ENCODE measurements at regions not wholly inside any gene's neighbourhood (a gene's known extent, or its start where the extent isn't known, plus 50 kb on each side); places are given as distances from the start of the nearest gene placed in this dataset.

DNA sequence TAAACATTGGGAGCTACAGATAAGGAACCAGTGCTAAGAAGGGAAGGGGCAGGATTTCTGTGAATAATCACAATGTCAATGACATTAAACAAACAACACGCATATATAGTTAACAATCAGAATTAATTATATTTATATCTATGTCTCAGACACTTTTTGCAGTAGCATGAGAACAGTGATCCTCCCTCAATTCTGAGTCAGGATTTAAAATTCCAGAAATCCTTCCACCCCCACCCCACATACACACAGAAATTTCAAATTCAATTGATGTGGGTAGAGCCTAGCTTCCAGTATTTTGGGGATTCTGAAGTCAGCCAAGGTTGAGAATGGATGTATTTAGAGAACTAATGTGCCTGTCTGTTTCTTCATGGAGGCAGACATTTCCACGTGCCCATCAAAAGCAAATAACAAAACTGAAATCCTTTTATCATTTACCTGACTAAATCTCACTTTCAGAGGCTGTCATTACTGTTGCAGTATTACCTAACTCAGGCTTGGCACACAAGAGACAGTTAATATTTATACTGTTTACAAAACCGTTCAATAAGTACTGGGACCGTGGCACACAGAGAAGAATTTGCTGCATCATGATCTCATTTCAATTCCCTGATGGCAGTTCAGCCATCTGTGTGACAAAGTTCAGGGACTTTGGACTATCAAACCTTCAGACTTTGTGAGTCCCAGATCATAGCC is 116.6 kb upstream of the PALS2 start:
- peaks cover 0 to 11% (median 0%) of the 10 kb centered on the region in 4 donors for H3K4me1 ChIP-seq
- H3K36me3 ChIP-seq: no peaks in the 10 kb centered on the region
- no peaks in the 10 kb centered on the region for H3K27me3 ChIP-seq
- H3K4me3 ChIP-seq: no peak overlapping the region
- H3K27ac ChIP-seq: peak overlapping the region in 1 of 4 donors; percentile 36
- no peaks in the 10 kb centered on the region for H3K9me3 ChIP-seq
- TF ChIP-seq, protein P1, sequence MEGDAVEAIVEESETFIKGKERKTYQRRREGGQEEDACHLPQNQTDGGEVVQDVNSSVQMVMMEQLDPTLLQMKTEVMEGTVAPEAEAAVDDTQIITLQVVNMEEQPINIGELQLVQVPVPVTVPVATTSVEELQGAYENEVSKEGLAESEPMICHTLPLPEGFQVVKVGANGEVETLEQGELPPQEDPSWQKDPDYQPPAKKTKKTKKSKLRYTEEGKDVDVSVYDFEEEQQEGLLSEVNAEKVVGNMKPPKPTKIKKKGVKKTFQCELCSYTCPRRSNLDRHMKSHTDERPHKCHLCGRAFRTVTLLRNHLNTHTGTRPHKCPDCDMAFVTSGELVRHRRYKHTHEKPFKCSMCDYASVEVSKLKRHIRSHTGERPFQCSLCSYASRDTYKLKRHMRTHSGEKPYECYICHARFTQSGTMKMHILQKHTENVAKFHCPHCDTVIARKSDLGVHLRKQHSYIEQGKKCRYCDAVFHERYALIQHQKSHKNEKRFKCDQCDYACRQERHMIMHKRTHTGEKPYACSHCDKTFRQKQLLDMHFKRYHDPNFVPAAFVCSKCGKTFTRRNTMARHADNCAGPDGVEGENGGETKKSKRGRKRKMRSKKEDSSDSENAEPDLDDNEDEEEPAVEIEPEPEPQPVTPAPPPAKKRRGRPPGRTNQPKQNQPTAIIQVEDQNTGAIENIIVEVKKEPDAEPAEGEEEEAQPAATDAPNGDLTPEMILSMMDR (IDR thresholded peaks at IDR 0.05): no peak
- DNase-seq: peak in 1 of 3 donors; percentile 69

DNA sequence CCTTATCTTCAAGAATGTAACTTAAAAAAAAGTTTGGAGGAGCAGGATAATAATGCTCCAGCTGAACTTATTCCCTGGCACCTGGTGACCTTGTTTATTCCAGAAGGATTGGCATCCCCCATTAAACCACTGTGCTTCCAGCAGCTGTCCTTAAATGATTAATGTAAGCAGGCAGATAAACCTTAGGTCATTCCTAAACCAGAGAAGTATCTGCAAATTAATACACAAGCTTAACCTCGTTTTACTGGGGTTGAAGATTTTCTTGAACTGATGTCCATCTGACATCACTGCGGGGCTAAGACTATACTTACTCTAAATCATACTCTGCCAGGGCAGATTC is 116.1 kb upstream of the PALS2 start:
- TF ChIP-seq, protein P1 (IDR thresholded peaks at IDR 0.05): no peak
- TF ChIP-seq POLR2A (IDR thresholded peaks at IDR 0.05): no peak
- Histone ChIP-seq H3K9me3 (no peaks in the 10 kb centered on the region), H3K27me3 (no peaks in the 10 kb centered on the region), H3K36me3 (no peaks in the 10 kb centered on the region), H3K4me1 (peaks cover 0 to 11% (median 0%) of the 10 kb centered on the region in 4 donors), H3K27ac (peak overlapping the region in 1 of 4 donors; percentile 34), H3K4me3 (no peak overlapping the region)
- no peak for DNase-seq

DNA sequence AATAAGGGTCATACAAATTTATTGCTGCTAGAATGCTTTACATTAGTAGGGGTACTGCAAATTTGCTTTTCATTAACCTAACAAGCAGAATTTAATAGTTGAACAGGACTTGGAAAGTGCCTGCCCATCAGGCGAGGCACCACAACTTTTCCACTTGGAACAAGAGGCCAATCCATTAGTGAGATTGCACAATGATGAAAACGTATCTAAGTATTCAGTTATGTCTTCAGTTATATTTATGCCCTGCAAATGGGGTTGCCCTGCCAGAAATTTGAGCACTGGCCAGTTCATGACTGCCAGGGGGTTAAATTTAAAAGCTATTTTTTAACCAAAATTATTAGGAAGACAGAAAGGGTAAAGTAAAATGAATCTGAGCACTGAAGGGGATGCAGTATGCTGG is 111.1 kb upstream of the PALS2 start:
- Histone ChIP-seq H3K27me3 (no peaks in the 10 kb centered on the region), H3K4me3 (no peak overlapping the region), H3K9me3 (no peaks in the 10 kb centered on the region), H3K36me3 (no peaks in the 10 kb centered on the region), H3K27ac (no peak overlapping the region), H3K4me1 (peaks cover 0 to 5% (median 0%) of the 10 kb centered on the region in 4 donors)
- TF ChIP-seq, protein P1 (IDR thresholded peaks at IDR 0.05): no peak
- no peak for TF ChIP-seq POLR2A (IDR thresholded peaks at IDR 0.05)
- no peak for DNase-seq

DNA sequence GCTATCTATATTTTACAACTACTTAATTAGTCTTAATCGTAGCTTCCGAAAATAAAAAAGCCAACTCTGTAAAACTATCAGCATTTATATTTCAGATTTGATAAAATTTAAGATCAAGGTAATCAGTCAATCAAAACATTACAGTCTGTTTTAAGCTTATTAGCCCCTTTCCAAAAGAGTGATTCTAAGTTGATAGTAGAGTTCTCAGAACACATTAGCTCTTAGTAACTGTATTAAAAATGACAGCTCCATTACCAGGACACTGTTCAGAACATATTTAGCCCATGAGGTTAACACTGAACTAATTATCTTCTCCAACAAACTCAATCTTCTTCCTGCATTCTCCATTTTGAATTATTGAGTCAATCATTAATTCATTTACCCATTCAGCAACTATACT is 110.3 kb upstream of the PALS2 start:
- no peaks in the 10 kb centered on the region for H3K9me3 ChIP-seq
- no peaks in the 10 kb centered on the region for H3K36me3 ChIP-seq
- H3K27me3 ChIP-seq: no peaks in the 10 kb centered on the region
- H3K4me3 ChIP-seq: no peak overlapping the region
- TF ChIP-seq, protein P1 (IDR thresholded peaks at IDR 0.05): no peak
- DNase-seq: no peak
- H3K4me1 ChIP-seq: peaks cover 0 to 5% (median 0%) of the 10 kb centered on the region in 4 donors
- H3K27ac ChIP-seq: no peak overlapping the region

DNA sequence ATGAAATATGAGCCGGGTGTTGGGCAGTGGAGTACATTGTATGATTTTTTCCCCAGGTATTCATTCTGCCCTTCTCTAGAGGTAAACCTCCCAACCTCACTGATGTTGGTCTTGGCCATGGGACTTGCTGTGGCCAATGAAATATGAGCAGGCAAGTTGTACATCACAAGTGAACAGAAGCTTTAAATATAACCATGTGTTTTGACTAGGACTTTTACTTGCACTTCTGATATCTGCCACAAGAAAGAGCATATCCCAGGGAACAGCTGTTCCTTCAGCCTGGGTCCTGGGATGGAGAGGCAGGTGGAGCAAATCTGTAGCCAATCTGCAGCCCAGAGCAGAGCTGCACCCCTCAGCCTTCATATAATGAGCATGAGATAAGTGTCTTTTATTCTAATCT is 109.8 kb upstream of the PALS2 start:
- DNase-seq: no peak
- Histone ChIP-seq H3K36me3 (no peaks in the 10 kb centered on the region), H3K4me1 (peaks cover 0 to 5% (median 0%) of the 10 kb centered on the region in 4 donors), H3K9me3 (no peaks in the 10 kb centered on the region), H3K4me3 (no peak overlapping the region), H3K27ac (no peak overlapping the region), H3K27me3 (no peaks in the 10 kb centered on the region)
- TF ChIP-seq, protein P1 (IDR thresholded peaks at IDR 0.05): no peak
- TF ChIP-seq POLR2A (IDR thresholded peaks at IDR 0.05): no peak

DNA sequence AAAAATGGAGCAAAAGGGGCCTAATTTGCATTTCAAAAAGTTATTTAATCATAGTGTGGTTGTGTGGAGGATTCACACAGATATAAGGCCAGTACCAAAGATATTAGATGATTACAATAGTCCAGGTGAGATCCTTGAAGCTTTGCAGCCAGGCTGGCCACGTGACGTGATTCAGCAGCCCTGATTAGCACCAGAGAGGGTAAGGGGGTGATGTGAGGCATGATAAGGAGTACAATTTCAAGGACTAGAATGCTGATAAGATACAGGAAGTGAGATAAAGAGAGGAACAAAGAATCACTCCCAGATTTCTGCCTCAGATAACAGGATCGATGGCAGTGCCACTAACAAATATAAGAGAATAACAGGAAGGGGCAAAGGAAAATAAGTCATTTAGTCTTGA is 108.4 kb upstream of the PALS2 start:
- no peaks in the 10 kb centered on the region for H3K27me3 ChIP-seq
- no peak for TF ChIP-seq POLR2A (IDR thresholded peaks at IDR 0.05)
- TF ChIP-seq, protein P1 (IDR thresholded peaks at IDR 0.05): no peak
- peaks cover 0 to 5% (median 0%) of the 10 kb centered on the region in 4 donors for H3K4me1 ChIP-seq
- H3K4me3 ChIP-seq: no peak overlapping the region
- no peaks in the 10 kb centered on the region for H3K9me3 ChIP-seq
- peak in 2 of 3 donors; percentile 76 to 79 for DNase-seq
- H3K27ac ChIP-seq: peak overlapping the region in 2 of 4 donors; percentile 10 to 19
- H3K36me3 ChIP-seq: no peaks in the 10 kb centered on the region
